HCT116 (cell line): ENCODE measurements at regions not wholly inside any gene's neighbourhood (a gene's known extent, or its start where the extent isn't known, plus 50 kb on each side); places are given as distances from the start of the nearest gene placed in this dataset.

Experiments
- ATAC-seq: fragments of 200-7000 bp; cut with Tn5 transposase; 2 replicates; pipeline ENCODE4 v1.9.1; 2020; ENCODE audit warnings: mild to moderate bottlenecking, moderate library complexity
- BruUV-seq: library from RNA; stranded (reverse); fragments of 400-500 nt; replicated peaks from 2 replicates; lab custom pipeline; 2021; lab: Mats Ljungman, UMichigan
- CTCF ChIA-PET: fragments of 300-600 bp; sonication (Branson Sonifier 250); formaldehyde crosslinking; loops from one replicate; lab custom pipeline; 2021; ENCODE audit warnings: antibody characterized with exemption; lab: Charles Lee
- POLR2A ChIA-PET: fragments of 300-600, 350-600 bp; sonication (Branson Sonifier 250); formaldehyde crosslinking; loops from one replicate; lab custom pipeline; 2021; ENCODE audit warnings: antibody characterized with exemption; lab: Charles Lee
- RAD21 ChIA-PET, 2 experiments: fragments of 300-600 bp; sonication (Branson Sonifier 250); formaldehyde crosslinking; loops; one replicate each; lab custom pipeline; 2023; ENCODE audit warnings: low total read pairs in 2 of 2; ENCODE audit not compliant: uncharacterized antibody in 2 of 2, unreplicated experiment in 2 of 2, low non-redundant PET in 1 of 2; lab: Charles Lee
- DNase-seq: peaks from one replicate; pipeline ENCODE4 v3.0.0-alpha.2; 2010; ENCODE audit warnings: low read depth, low spot score
- H2AFZ ChIP-seq: fragments of 200-600 bp; shearing (Covaris generic), sonication (generic); 2 replicates; pipeline ENCODE4 v1.6.1; 2017; ENCODE audit warnings: low read depth, mixed run types, mixed read lengths, antibody characterized with exemption, low read length; ENCODE audit not compliant: poor library complexity, severe bottlenecking
- H3K27ac ChIP-seq: 2 replicates; pipeline ENCODE4 v1.5.1; 2012; ENCODE audit warnings: low read depth, low read length
- H3K27me3 ChIP-seq: fragments of 200-600 bp; sonication (generic); 2 replicates; pipeline ENCODE4 v1.6.1; 2016; ENCODE audit warnings: mixed run types, low read length, mixed read lengths; ENCODE audit not compliant: insufficient read depth
- H3K36me3 ChIP-seq, 2 experiments: fragments of 200-500 bp in 1 of 2; fragments of 200-600 bp in 1 of 2; sonication (Bioruptor generic) in 1 of 2; sonication (generic) in 1 of 2; 2 replicates each; pipeline versions ENCODE4 v1.5.1 to v1.6.1; 2014 to 2016; ENCODE audit warnings: low read length in 2 of 2, inconsistent platforms in 1 of 2, mixed read lengths in 1 of 2, mixed run types in 1 of 2; ENCODE audit not compliant: insufficient read depth in 2 of 2, control insufficient read depth in 1 of 2
- H3K4me1 ChIP-seq, 2 experiments: fragments of 200-600 bp in 1 of 2; sonication (generic) in 1 of 2; 2 replicates each; pipeline versions ENCODE4 v1.5.1 to v1.6.1; 2012 to 2017; ENCODE audit warnings: low read length in 2 of 2, inconsistent platforms in 1 of 2, mild to moderate bottlenecking in 1 of 2, mixed read lengths in 1 of 2, mixed run types in 1 of 2, moderate library complexity in 1 of 2; ENCODE audit not compliant: insufficient read depth in 2 of 2, control insufficient read depth in 1 of 2
- H3K4me2 ChIP-seq: fragments of 200-600 bp; sonication (generic); 2 replicates; pipeline ENCODE4 v1.6.1; 2017; ENCODE audit warnings: mixed run types, low read length, mixed read lengths
- H3K4me3 ChIP-seq, 2 experiments: fragments of 200-600 bp in 1 of 2; sonication (generic) in 1 of 2; replicated peaks in 1 of 2; 2 replicates each; pipeline ENCODE4 v1.5.1; 2011 to 2016; ENCODE audit warnings: low read length in 2 of 2, control low read depth in 1 of 2, low read depth in 1 of 2, mild to moderate bottlenecking in 1 of 2, mixed read lengths in 1 of 2, mixed run types in 1 of 2
- H3K79me2 ChIP-seq: fragments of 200-600 bp; sonication (generic); 2 replicates; pipeline ENCODE4 v1.6.1; 2017; ENCODE audit warnings: mild to moderate bottlenecking, mixed run types, low read length, moderate library complexity, mixed read lengths; ENCODE audit not compliant: insufficient read depth
- H3K9ac ChIP-seq: fragments of 200-600 bp; sonication (generic); 2 replicates; pipeline ENCODE4 v1.6.1; 2016; ENCODE audit warnings: low read length, mixed read lengths
- H3K9me2 ChIP-seq: fragments of 200-600 bp; sonication (generic), shearing (Covaris generic); 2 replicates; pipeline ENCODE4 v1.6.1; 2017; ENCODE audit warnings: mixed run types, mild to moderate bottlenecking, moderate library complexity; ENCODE audit not compliant: insufficient read depth
- H3K9me3 ChIP-seq, 2 experiments: fragments of 200-500 bp in 1 of 2; fragments of 200-600 bp in 1 of 2; sonication (Bioruptor generic) in 1 of 2; sonication (generic) in 1 of 2; 2 replicates each; pipeline ENCODE4 v1.6.1; 2014 to 2017; ENCODE audit warnings: low read length in 2 of 2, mixed read lengths in 2 of 2, inconsistent platforms in 1 of 2, low read depth in 1 of 2, mild to moderate bottlenecking in 1 of 2, mixed run types in 1 of 2, moderate library complexity in 1 of 2; ENCODE audit not compliant: control insufficient read depth in 1 of 2, insufficient read depth in 1 of 2
- H4K20me1 ChIP-seq: fragments of 200-600 bp; sonication (generic), shearing (Covaris generic); 2 replicates; pipeline ENCODE4 v1.6.1; 2017; ENCODE audit warnings: mixed run types, mild to moderate bottlenecking, moderate library complexity; ENCODE audit not compliant: insufficient read depth
- CBX3 ChIP-seq: IDR thresholded peaks from 2 replicates; pipeline ENCODE4 v1.6.1; 2012; ENCODE audit warnings: low read depth
- CEBPB ChIP-seq: IDR thresholded peaks from 2 replicates; pipeline ENCODE4 v1.6.1; 2012; ENCODE audit warnings: low read depth
- CTCF ChIP-seq, 3 experiments: fragments of 200-600 bp in 1 of 3; sonication (generic) in 1 of 3; IDR thresholded peaks in 2 of 3; conservative IDR thresholded peaks in 1 of 3; 2 replicates each; pipeline ENCODE4 v1.5.1; 2012 to 2017; ENCODE audit warnings: low read depth in 2 of 3, low read length in 2 of 3, antibody characterized with exemption in 1 of 3, borderline replicate concordance in 1 of 3, control low read depth in 1 of 3, mild to moderate bottlenecking in 1 of 3, mixed read lengths in 1 of 3, mixed run types in 1 of 3, moderate library complexity in 1 of 3; ENCODE audit not compliant: insufficient read depth in 1 of 3
- EZH2phosphoT487 ChIP-seq: fragments of 200-600 bp; IDR thresholded peaks from 2 replicates; pipeline ENCODE4 v1.6.1; 2018; ENCODE audit warnings: antibody characterized with exemption, borderline replicate concordance
- POLR2A ChIP-seq: IDR thresholded peaks from 2 replicates; pipeline ENCODE4 v1.7.0; 2011; ENCODE audit warnings: borderline replicate concordance; ENCODE audit not compliant: insufficient read depth, insufficient read length; ENCODE audit errors: extremely low read depth
- SIN3A ChIP-seq: IDR thresholded peaks from 2 replicates; pipeline ENCODE4 v1.6.1; 2012; ENCODE audit warnings: low read depth
- SP1 ChIP-seq: IDR thresholded peaks from 2 replicates; pipeline ENCODE4 v1.6.1; 2012; ENCODE audit warnings: low read depth
- YY1 ChIP-seq: IDR thresholded peaks from 2 replicates; pipeline ENCODE4 v1.6.1; 2011; ENCODE audit warnings: low read length, low read depth, moderate library complexity, mild to moderate bottlenecking; ENCODE audit not compliant: insufficient replicate concordance; ENCODE audit errors: extremely low read depth
- ZFX ChIP-seq: fragments of 450-650 bp; IDR thresholded peaks from 2 replicates; pipeline ENCODE4 v1.6.1; 2017
- intact Hi-C: fragments of 100-400 bp; cut with micrococcal nuclease; formaldehyde crosslinking; loops from 2 replicates; pipeline ENCODE4 v1.10.0; 2022
- TF ChIP-seq, protein P1 (sequence below): IDR thresholded peaks from 2 replicates; pipeline ENCODE4 v1.6.1; 2012; ENCODE audit warnings: low read depth

GRCh38 chr2:53484531-53484930 is 283.1 kb upstream of the CHAC2 start (continued):
- TF ChIP-seq CTCF (IDR thresholded peaks at IDR 0.05 in 2 of 3, conservative IDR thresholded peaks at IDR 0.05 in 1 of 3; ENCODE audit: borderline replicate concordance in 1 of 3, insufficient read depth in 1 of 3, low read depth in 2 of 3, low read length in 2 of 3) (no peak), ZFX (no peak)

- Histone ChIP-seq H4K20me1 (no peaks in the 10 kb centered on the region), H3K27ac (no peak overlapping the region), H3K4me2 (peak overlapping the region; percentile 72), H3K36me3 (no peaks in the 10 kb centered on the region), H2AFZ (peak overlapping the region; percentile 62), H3K4me1 (peaks cover 25 to 37% of the 10 kb centered on the region in 2 experiments), H3K27me3 (no peaks in the 10 kb centered on the region), H3K79me2 (no peaks in the 10 kb centered on the region), H3K4me3 (no peak overlapping the region), H3K9me3 (no peaks in the 10 kb centered on the region), H3K9me2 (no peaks in the 10 kb centered on the region), H3K9ac (no peak overlapping the region)
- intact Hi-C loops = no loop called here
- DNase-seq (no peak), ATAC-seq (no peak)
- no TSS peak for BruUV-seq
- POLR2A ChIA-PET = no interaction called here
- CTCF ChIA-PET = no interaction called here
- RAD21 ChIA-PET = no interaction called here
- TF ChIP-seq POLR2A = no peak
- TF ChIP-seq CBX3 = no peak
- no peak for TF ChIP-seq SIN3A
- TF ChIP-seq, protein P1, sequence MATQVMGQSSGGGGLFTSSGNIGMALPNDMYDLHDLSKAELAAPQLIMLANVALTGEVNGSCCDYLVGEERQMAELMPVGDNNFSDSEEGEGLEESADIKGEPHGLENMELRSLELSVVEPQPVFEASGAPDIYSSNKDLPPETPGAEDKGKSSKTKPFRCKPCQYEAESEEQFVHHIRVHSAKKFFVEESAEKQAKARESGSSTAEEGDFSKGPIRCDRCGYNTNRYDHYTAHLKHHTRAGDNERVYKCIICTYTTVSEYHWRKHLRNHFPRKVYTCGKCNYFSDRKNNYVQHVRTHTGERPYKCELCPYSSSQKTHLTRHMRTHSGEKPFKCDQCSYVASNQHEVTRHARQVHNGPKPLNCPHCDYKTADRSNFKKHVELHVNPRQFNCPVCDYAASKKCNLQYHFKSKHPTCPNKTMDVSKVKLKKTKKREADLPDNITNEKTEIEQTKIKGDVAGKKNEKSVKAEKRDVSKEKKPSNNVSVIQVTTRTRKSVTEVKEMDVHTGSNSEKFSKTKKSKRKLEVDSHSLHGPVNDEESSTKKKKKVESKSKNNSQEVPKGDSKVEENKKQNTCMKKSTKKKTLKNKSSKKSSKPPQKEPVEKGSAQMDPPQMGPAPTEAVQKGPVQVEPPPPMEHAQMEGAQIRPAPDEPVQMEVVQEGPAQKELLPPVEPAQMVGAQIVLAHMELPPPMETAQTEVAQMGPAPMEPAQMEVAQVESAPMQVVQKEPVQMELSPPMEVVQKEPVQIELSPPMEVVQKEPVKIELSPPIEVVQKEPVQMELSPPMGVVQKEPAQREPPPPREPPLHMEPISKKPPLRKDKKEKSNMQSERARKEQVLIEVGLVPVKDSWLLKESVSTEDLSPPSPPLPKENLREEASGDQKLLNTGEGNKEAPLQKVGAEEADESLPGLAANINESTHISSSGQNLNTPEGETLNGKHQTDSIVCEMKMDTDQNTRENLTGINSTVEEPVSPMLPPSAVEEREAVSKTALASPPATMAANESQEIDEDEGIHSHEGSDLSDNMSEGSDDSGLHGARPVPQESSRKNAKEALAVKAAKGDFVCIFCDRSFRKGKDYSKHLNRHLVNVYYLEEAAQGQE = no peak
- no peak for TF ChIP-seq SP1
- TF ChIP-seq EZH2phosphoT487 = no peak
- no peak for TF ChIP-seq YY1
- TF ChIP-seq CEBPB = no peak
- no peak for TF ChIP-seq CTCF (IDR thresholded peaks at IDR 0.05 in 2 of 3, conservative IDR thresholded peaks at IDR 0.05 in 1 of 3; ENCODE audit: borderline replicate concordance in 1 of 3, insufficient read depth in 1 of 3, low read depth in 2 of 3, low read length in 2 of 3)
Measured at GRCh38 chr2:53477517-53477916, 290.1 kb upstream of the CHAC2 start.
